ENCODE measurements at regions not wholly inside any gene's neighbourhood (a gene's known extent, or its start where the extent isn't known, plus 50 kb on each side); places are given as distances from the start of the nearest gene placed in this dataset.

DNA sequence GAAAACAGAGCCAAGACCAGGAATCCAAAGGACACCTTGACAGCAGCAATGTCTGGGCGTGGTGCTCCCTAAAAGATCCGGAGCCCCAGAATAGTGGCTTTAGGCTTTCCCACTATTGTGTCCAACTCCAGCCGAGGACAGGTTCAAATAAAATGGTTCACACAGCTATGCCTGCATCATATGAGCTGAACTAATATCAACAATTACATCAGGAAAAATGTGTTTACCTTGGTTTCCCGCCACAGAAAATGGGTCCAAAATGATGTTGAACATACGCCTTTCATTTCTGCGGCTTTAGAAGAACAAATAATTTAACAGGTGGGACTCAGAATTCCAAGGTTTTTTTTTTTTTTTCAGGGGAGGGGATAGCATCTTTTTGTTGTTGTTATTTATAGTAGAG lies 93.6 kb downstream of the OSR1 start:
- Histone ChIP-seq H3K9me3 (ENCODE audit: control insufficient read depth, insufficient read depth, low read depth, low read length) (no peaks in the 10 kb centered on the region), H3K4me3 (ENCODE audit: low read depth, low read length) (no peak overlapping the region), H3K36me3 (ENCODE audit: control insufficient read depth in 2 of 2, insufficient read depth in 1 of 2, low read length in 2 of 2) (no peaks in the 10 kb centered on the region), H3K27ac (ENCODE audit: extremely low read depth, low read depth, low read length) (no peak overlapping the region), H3K4me1 (ENCODE audit: control insufficient read depth, insufficient read depth, low read length) (no peaks in the 10 kb centered on the region)
- TF ChIP-seq BCL11A (tag by site-specific recombination; IDR thresholded peaks at IDR 0.05; ENCODE audit: low read depth): no peak
- no peak for TF ChIP-seq ZNF114 (tag by site-specific recombination; IDR thresholded peaks at IDR 0.05)
- TF ChIP-seq ZNF571 (tag by site-specific recombination; IDR thresholded peaks at IDR 0.05): no peak
- no peak for TF ChIP-seq ZNF394 (tag by site-specific recombination; IDR thresholded peaks at IDR 0.05; ENCODE audit: borderline replicate concordance)
- TF ChIP-seq, protein P1, sequence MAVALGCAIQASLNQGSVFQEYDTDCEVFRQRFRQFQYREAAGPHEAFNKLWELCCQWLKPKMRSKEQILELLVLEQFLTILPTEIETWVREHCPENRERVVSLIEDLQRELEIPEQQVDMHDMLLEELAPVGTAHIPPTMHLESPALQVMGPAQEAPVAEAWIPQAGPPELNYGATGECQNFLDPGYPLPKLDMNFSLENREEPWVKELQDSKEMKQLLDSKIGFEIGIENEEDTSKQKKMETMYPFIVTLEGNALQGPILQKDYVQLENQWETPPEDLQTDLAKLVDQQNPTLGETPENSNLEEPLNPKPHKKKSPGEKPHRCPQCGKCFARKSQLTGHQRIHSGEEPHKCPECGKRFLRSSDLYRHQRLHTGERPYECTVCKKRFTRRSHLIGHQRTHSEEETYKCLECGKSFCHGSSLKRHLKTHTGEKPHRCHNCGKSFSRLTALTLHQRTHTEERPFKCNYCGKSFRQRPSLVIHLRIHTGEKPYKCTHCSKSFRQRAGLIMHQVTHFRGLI (tag by site-specific recombination; IDR thresholded peaks at IDR 0.05): no peak
- TF ChIP-seq, protein P2, sequence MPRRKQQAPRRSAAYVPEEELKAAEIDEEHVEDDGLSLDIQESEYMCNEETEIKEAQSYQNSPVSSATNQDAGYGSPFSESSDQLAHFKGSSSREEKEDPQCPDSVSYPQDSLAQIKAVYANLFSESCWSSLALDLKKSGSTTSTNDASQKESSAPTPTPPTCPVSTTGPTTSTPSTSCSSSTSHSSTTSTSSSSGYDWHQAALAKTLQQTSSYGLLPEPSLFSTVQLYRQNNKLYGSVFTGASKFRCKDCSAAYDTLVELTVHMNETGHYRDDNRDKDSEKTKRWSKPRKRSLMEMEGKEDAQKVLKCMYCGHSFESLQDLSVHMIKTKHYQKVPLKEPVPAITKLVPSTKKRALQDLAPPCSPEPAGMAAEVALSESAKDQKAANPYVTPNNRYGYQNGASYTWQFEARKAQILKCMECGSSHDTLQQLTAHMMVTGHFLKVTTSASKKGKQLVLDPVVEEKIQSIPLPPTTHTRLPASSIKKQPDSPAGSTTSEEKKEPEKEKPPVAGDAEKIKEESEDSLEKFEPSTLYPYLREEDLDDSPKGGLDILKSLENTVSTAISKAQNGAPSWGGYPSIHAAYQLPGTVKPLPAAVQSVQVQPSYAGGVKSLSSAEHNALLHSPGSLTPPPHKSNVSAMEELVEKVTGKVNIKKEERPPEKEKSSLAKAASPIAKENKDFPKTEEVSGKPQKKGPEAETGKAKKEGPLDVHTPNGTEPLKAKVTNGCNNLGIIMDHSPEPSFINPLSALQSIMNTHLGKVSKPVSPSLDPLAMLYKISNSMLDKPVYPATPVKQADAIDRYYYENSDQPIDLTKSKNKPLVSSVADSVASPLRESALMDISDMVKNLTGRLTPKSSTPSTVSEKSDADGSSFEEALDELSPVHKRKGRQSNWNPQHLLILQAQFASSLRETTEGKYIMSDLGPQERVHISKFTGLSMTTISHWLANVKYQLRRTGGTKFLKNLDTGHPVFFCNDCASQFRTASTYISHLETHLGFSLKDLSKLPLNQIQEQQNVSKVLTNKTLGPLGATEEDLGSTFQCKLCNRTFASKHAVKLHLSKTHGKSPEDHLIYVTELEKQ (tag by site-specific recombination; IDR thresholded peaks at IDR 0.05; ENCODE audit: borderline replicate concordance): no peak
- no peak for TF ChIP-seq ZNF24 (tag by site-specific recombination; IDR thresholded peaks at IDR 0.05)
- TF ChIP-seq ZNF174 (tag by site-specific recombination; IDR thresholded peaks at IDR 0.05): no peak
- TF ChIP-seq, protein P3, sequence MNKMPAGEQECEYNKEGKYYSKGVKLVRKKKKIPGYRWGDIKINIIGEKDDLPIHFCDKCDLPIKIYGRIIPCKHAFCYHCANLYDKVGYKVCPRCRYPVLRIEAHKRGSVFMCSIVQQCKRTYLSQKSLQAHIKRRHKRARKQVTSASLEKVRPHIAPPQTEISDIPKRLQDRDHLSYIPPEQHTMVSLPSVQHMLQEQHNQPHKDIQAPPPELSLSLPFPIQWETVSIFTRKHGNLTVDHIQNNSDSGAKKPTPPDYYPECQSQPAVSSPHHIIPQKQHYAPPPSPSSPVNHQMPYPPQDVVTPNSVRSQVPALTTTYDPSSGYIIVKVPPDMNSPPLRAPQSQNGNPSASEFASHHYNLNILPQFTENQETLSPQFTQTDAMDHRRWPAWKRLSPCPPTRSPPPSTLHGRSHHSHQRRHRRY (tag by site-specific recombination; IDR thresholded peaks at IDR 0.05): no peak
- no peak for TF ChIP-seq ZNF521 (tag by site-specific recombination; IDR thresholded peaks at IDR 0.05)
- no peak for TF ChIP-seq OSR2 (tag by site-specific recombination; IDR thresholded peaks at IDR 0.05)
- no peak for TF ChIP-seq ZNF596 (tag by site-specific recombination; IDR thresholded peaks at IDR 0.05)
- no peak for TF ChIP-seq ZNF830 (tag by site-specific recombination; IDR thresholded peaks at IDR 0.05; ENCODE audit: low read depth)
- TF ChIP-seq, protein P4, sequence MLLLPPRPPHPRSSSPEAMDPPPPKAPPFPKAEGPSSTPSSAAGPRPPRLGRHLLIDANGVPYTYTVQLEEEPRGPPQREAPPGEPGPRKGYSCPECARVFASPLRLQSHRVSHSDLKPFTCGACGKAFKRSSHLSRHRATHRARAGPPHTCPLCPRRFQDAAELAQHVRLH (tag by site-specific recombination; IDR thresholded peaks at IDR 0.05): no peak
- TF ChIP-seq MEIS1 (CRISPR knock-in tag; IDR thresholded peaks at IDR 0.05; ENCODE audit: borderline replicate concordance): no peak
- CTCF ChIA-PET: interaction anchor here (0.5 kb wide), 1 partner anchor 10 kb away, joined by 3 read pairs; no protein-coding TSS in a partner anchor
- POLR2A ChIA-PET: no interaction called here

DNA sequence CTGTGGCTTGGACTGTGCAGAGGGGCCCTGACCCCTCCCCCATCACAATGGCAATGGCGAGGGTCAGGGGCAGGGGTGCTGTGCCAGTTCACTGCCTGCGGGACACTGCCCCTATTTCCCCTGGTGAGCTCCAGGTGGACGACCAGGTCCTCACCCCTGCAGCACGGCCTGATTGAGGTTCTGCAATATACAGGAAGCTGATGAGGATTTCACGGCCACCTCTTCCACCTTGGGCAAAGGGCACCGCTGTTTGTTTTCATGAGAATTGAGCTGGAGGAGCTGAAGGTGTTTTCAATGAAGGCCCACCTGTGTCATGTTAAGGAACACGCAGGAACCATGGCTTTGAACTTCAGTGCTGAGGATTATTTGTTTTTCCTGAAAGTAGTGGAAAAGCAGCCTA lies 96.3 kb downstream of the OSR1 start:
- Histone ChIP-seq H3K36me3 (ENCODE audit: control insufficient read depth in 2 of 2, insufficient read depth in 1 of 2, low read length in 2 of 2) (no peaks in the 10 kb centered on the region), H3K27ac (ENCODE audit: extremely low read depth, low read depth, low read length) (no peak overlapping the region), H3K9me3 (ENCODE audit: control insufficient read depth, insufficient read depth, low read depth, low read length) (no peaks in the 10 kb centered on the region), H3K4me1 (ENCODE audit: control insufficient read depth, insufficient read depth, low read length) (no peaks in the 10 kb centered on the region), H3K4me3 (ENCODE audit: low read depth, low read length) (no peak overlapping the region)
- ChIA-PET CTCF (interaction anchor here (0.7 kb wide), 1 partner anchor 13 kb away, joined by 4 read pairs; no protein-coding TSS in a partner anchor), POLR2A (no interaction called here)
- no peak for TF ChIP-seq ZSCAN16 (tag by site-specific recombination; IDR thresholded peaks at IDR 0.05)
- no peak for TF ChIP-seq ZNF302 (tag by site-specific recombination; IDR thresholded peaks at IDR 0.05; ENCODE audit: low read depth)
- TF ChIP-seq ZNF10 (tag by site-specific recombination; IDR thresholded peaks at IDR 0.05): no peak
- TF ChIP-seq ZNF664 (tag by site-specific recombination; IDR thresholded peaks at IDR 0.05): no peak
- TF ChIP-seq ZNF701 (tag by site-specific recombination; IDR thresholded peaks at IDR 0.05): no peak
- TF ChIP-seq ZNF2 (tag by site-specific recombination; IDR thresholded peaks at IDR 0.05): no peak
- TF ChIP-seq KLF9 (tag by site-specific recombination; IDR thresholded peaks at IDR 0.05; ENCODE audit: low read depth): no peak
- TF ChIP-seq, protein P5, sequence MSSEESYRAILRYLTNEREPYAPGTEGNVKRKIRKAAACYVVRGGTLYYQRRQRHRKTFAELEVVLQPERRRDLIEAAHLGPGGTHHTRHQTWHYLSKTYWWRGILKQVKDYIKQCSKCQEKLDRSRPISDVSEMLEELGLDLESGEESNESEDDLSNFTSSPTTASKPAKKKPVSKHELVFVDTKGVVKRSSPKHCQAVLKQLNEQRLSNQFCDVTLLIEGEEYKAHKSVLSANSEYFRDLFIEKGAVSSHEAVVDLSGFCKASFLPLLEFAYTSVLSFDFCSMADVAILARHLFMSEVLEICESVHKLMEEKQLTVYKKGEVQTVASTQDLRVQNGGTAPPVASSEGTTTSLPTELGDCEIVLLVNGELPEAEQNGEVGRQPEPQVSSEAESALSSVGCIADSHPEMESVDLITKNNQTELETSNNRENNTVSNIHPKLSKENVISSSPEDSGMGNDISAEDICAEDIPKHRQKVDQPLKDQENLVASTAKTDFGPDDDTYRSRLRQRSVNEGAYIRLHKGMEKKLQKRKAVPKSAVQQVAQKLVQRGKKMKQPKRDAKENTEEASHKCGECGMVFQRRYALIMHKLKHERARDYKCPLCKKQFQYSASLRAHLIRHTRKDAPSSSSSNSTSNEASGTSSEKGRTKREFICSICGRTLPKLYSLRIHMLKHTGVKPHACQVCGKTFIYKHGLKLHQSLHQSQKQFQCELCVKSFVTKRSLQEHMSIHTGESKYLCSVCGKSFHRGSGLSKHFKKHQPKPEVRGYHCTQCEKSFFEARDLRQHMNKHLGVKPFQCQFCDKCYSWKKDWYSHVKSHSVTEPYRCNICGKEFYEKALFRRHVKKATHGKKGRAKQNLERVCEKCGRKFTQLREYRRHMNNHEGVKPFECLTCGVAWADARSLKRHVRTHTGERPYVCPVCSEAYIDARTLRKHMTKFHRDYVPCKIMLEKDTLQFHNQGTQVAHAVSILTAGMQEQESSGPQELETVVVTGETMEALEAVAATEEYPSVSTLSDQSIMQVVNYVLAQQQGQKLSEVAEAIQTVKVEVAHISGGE (tag by site-specific recombination; conservative IDR thresholded peaks at IDR 0.05; ENCODE audit: low read depth): no peak
- TF ChIP-seq MYNN (tag by site-specific recombination; IDR thresholded peaks at IDR 0.05; ENCODE audit: borderline replicate concordance): no peak
- TF ChIP-seq ZNF843 (tag by site-specific recombination; IDR thresholded peaks at IDR 0.05): no peak
- TF ChIP-seq, protein P6, sequence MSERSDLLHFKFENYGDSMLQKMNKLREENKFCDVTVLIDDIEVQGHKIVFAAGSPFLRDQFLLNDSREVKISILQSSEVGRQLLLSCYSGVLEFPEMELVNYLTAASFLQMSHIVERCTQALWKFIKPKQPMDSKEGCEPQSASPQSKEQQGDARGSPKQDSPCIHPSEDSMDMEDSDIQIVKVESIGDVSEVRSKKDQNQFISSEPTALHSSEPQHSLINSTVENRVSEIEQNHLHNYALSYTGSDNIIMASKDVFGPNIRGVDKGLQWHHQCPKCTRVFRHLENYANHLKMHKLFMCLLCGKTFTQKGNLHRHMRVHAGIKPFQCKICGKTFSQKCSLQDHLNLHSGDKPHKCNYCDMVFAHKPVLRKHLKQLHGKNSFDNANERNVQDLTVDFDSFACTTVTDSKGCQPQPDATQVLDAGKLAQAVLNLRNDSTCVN (tag by site-specific recombination; optimal IDR thresholded peaks at IDR 0.05): no peak

Data from HEK293 (cell line).